H9 (cell line): ENCODE measurements at regions not wholly inside any gene's neighbourhood (a gene's known extent, or its start where the extent isn't known, plus 50 kb on each side); places are given as distances from the start of the nearest gene placed in this dataset.

Experiments
- DNase-seq: peaks from one replicate; pipeline ENCODE4 v3.0.0-alpha.2; 2017
- H2AFZ ChIP-seq: one replicate; pipeline ENCODE4 v1.6.1; 2013; ENCODE audit warnings: mild to moderate bottlenecking, low read length, control low read depth, moderate library complexity
- H2AK5ac ChIP-seq: 2 replicates; pipeline ENCODE4 v1.6.1; 2013; ENCODE audit warnings: low read length, control low read depth, mixed read lengths; ENCODE audit not compliant: insufficient read length
- H2BK120ac ChIP-seq: one replicate; pipeline ENCODE4 v1.6.1; 2013; ENCODE audit warnings: low read depth, mild to moderate bottlenecking, low read length, control low read depth, inconsistent platforms; ENCODE audit not compliant: poor library complexity, severe bottlenecking
- H2BK12ac ChIP-seq: 2 replicates; pipeline ENCODE4 v1.6.1; 2013; ENCODE audit warnings: low read length, control low read depth, mixed read lengths, low read depth; ENCODE audit not compliant: insufficient read length
- H2BK15ac ChIP-seq: 2 replicates; pipeline ENCODE4 v1.6.1; 2013; ENCODE audit warnings: low read depth, low read length, control low read depth
- H2BK20ac ChIP-seq: one replicate; pipeline ENCODE4 v1.6.1; 2013; ENCODE audit warnings: low read depth, mild to moderate bottlenecking, low read length, control low read depth, inconsistent platforms; ENCODE audit not compliant: poor library complexity, severe bottlenecking
- H2BK5ac ChIP-seq: 2 replicates; pipeline ENCODE4 v1.6.1; 2013; ENCODE audit warnings: low read length, control low read depth, mixed read lengths; ENCODE audit not compliant: insufficient read length
- H3K14ac ChIP-seq: 2 replicates; pipeline ENCODE4 v1.6.1; 2013; ENCODE audit warnings: low read length, control low read depth; ENCODE audit not compliant: insufficient read depth
- H3K18ac ChIP-seq: 2 replicates; pipeline ENCODE4 v1.6.1; 2013; ENCODE audit warnings: low read depth, mild to moderate bottlenecking, mixed read lengths, low read length, control low read depth; ENCODE audit not compliant: insufficient read length
- H3K23ac ChIP-seq: 2 replicates; pipeline ENCODE4 v1.6.1; 2013; ENCODE audit warnings: low read length, control low read depth, mixed read lengths, low read depth; ENCODE audit not compliant: insufficient read length
- H3K23me2 ChIP-seq: 2 replicates; pipeline ENCODE4 v1.6.1; 2013; ENCODE audit warnings: low read depth, mild to moderate bottlenecking, mixed read lengths, low read length, control low read depth; ENCODE audit not compliant: insufficient read length, poor library complexity, severe bottlenecking
- H3K27ac ChIP-seq: 2 replicates; pipeline ENCODE4 v1.5.1; 2013; ENCODE audit warnings: low read length, control low read depth, mixed read lengths, low read depth; ENCODE audit not compliant: insufficient read length
- H3K27me3 ChIP-seq: 2 replicates; pipeline ENCODE4 v1.6.1; 2013; ENCODE audit warnings: low read length, control low read depth, inconsistent platforms; ENCODE audit not compliant: insufficient read depth
- H3K4ac ChIP-seq: 2 replicates; pipeline ENCODE4 v1.6.1; 2013; ENCODE audit warnings: low read depth, mild to moderate bottlenecking, control low read depth, inconsistent platforms, low read length, moderate library complexity
- H3K4me1 ChIP-seq: 2 replicates; pipeline ENCODE4 v1.6.1; 2013; ENCODE audit warnings: low read length, control low read depth, inconsistent platforms; ENCODE audit not compliant: insufficient read depth
- H3K4me2 ChIP-seq: 2 replicates; pipeline ENCODE4 v1.6.1; 2013; ENCODE audit warnings: low read length, control low read depth, mixed read lengths; ENCODE audit not compliant: insufficient read length, insufficient read depth
- H3K56ac ChIP-seq: 2 replicates; pipeline ENCODE4 v1.6.1; 2013; ENCODE audit warnings: low read depth, mild to moderate bottlenecking, mixed read lengths, low read length, control low read depth; ENCODE audit not compliant: insufficient read length
- H3K79me1 ChIP-seq: 2 replicates; pipeline ENCODE4 v1.6.1; 2013; ENCODE audit warnings: low read depth, mild to moderate bottlenecking, moderate library complexity, low read length, control low read depth, inconsistent platforms; ENCODE audit not compliant: insufficient read depth, poor library complexity, severe bottlenecking
- H3K79me2 ChIP-seq: 2 replicates; pipeline ENCODE4 v1.6.1; 2013; ENCODE audit warnings: low read length, control low read depth, inconsistent platforms; ENCODE audit not compliant: insufficient read depth
- H3K9ac ChIP-seq: 2 replicates; pipeline ENCODE4 v1.6.1; 2013; ENCODE audit warnings: low read length, control low read depth, mixed read lengths; ENCODE audit not compliant: insufficient read length; ENCODE audit errors: extremely low read depth
- H3K9me3 ChIP-seq: one replicate; pipeline ENCODE4 v1.6.1; 2013; ENCODE audit warnings: low read depth, low read length, inconsistent platforms; ENCODE audit not compliant: control insufficient read depth
- H3T11ph ChIP-seq: one replicate; pipeline ENCODE4 v1.6.1; 2013; ENCODE audit warnings: mild to moderate bottlenecking, low read length, control low read depth, inconsistent platforms
- H4K20me1 ChIP-seq: one replicate; pipeline ENCODE4 v1.6.1; 2013; ENCODE audit not compliant: control insufficient read depth, insufficient read length, insufficient read depth
- H4K5ac ChIP-seq: 2 replicates; pipeline ENCODE4 v1.6.1; 2013; ENCODE audit warnings: low read depth, mild to moderate bottlenecking, mixed read lengths, low read length, control low read depth; ENCODE audit not compliant: insufficient read length
- H4K8ac ChIP-seq: replicated peaks from 2 replicates; pipeline ENCODE4 v1.6.1; 2013; ENCODE audit warnings: low read length, control low read depth, mixed read lengths, low read depth; ENCODE audit not compliant: insufficient read length
- H4K91ac ChIP-seq: 2 replicates; pipeline ENCODE4 v1.6.1; 2013; ENCODE audit warnings: low read depth, mild to moderate bottlenecking, moderate library complexity, mixed read lengths, low read length, control low read depth; ENCODE audit not compliant: insufficient read length
- H3K27ac Mint-ChIP-seq, 3 experiments: 2 replicates in 2 of 3; 3 replicates in 1 of 3; pipeline ENCODE4 v1.8.0; 2020 to 2021; ENCODE audit warnings: mixed read lengths in 3 of 3, mild to moderate bottlenecking in 1 of 3, moderate library complexity in 1 of 3
- H3K27me3 Mint-ChIP-seq: 2 replicates; pipeline ENCODE4 v1.8.0; 2021; ENCODE audit warnings: low read depth, mild to moderate bottlenecking, moderate library complexity, mixed read lengths
- H3K36me3 Mint-ChIP-seq, 3 experiments: 2 replicates in 2 of 3; 3 replicates in 1 of 3; pipeline ENCODE4 v1.8.0; 2020 to 2021; ENCODE audit warnings: low read depth in 3 of 3, mixed read lengths in 3 of 3; ENCODE audit not compliant: insufficient read depth in 1 of 3
- H3K4me1 Mint-ChIP-seq, 2 experiments: 2 replicates each; pipeline ENCODE4 v1.8.0; 2020; ENCODE audit warnings: mixed read lengths in 2 of 2
- H3K4me3 Mint-ChIP-seq, 2 experiments: 2 replicates in 1 of 2; 3 replicates in 1 of 2; pipeline ENCODE4 v1.8.0; 2020 to 2021; ENCODE audit warnings: mild to moderate bottlenecking in 2 of 2, mixed read lengths in 2 of 2, moderate library complexity in 1 of 2
- H3K9me3 Mint-ChIP-seq, 2 experiments: 2 replicates in 1 of 2; 3 replicates in 1 of 2; pipeline ENCODE4 v1.8.0; 2020; ENCODE audit warnings: mild to moderate bottlenecking in 2 of 2, mixed read lengths in 2 of 2, moderate library complexity in 1 of 2
- WGBS: extraction: QIAGEN DNeasy Blood & Tissue Kit; methylation state at CpG from one replicate; pipeline ENCODE4 v1.1.7; 2013; ENCODE audit warnings: missing lambda C conversion rate, low lambda C conversion rate, mixed read lengths; ENCODE audit not compliant: insufficient read length; ENCODE audit errors: extremely low coverage; 5-methylcytosine and 5-hydroxymethylcytosine counted together
- TF ChIP-seq, protein P1 (sequence below): fragments of 200-600 bp; sonication (generic); conservative IDR thresholded peaks from 3 replicates; pipeline ENCODE4 v1.8.0; 2021; ENCODE audit warnings: antibody characterized with exemption, mild to moderate bottlenecking

- no CpG with 5 or more reads among the region's 19 CpGs for WGBS
- Histone ChIP-seq H4K5ac (no peak overlapping the region), H3T11ph (no peak overlapping the region), H3K23me2 (no peaks in the 10 kb centered on the region), H2BK120ac (no peak overlapping the region), H3K4me1 (no peaks in the 10 kb centered on the region), H2AFZ (no peak overlapping the region), H2BK5ac (no peak overlapping the region), H2AK5ac (no peak overlapping the region), H4K8ac (no peak overlapping the region), H2BK15ac (no peak overlapping the region), H4K91ac (no peak overlapping the region), H3K9me3 (no peaks in the 10 kb centered on the region), H3K4me2 (no peak overlapping the region), H2BK12ac (no peak overlapping the region), H3K79me2 (no peaks in the 10 kb centered on the region), H3K18ac (no peak overlapping the region), H2BK20ac (no peak overlapping the region), H3K79me1 (no peaks in the 10 kb centered on the region), H3K27ac (no peak overlapping the region), H3K56ac (no peak overlapping the region), H3K14ac (no peak overlapping the region), H3K27me3 (no peaks in the 10 kb centered on the region), H3K9ac (no peak overlapping the region), H3K4ac (no peak overlapping the region), H3K23ac (no peak overlapping the region), H4K20me1 (no peaks in the 10 kb centered on the region)
- TF ChIP-seq, protein P1, sequence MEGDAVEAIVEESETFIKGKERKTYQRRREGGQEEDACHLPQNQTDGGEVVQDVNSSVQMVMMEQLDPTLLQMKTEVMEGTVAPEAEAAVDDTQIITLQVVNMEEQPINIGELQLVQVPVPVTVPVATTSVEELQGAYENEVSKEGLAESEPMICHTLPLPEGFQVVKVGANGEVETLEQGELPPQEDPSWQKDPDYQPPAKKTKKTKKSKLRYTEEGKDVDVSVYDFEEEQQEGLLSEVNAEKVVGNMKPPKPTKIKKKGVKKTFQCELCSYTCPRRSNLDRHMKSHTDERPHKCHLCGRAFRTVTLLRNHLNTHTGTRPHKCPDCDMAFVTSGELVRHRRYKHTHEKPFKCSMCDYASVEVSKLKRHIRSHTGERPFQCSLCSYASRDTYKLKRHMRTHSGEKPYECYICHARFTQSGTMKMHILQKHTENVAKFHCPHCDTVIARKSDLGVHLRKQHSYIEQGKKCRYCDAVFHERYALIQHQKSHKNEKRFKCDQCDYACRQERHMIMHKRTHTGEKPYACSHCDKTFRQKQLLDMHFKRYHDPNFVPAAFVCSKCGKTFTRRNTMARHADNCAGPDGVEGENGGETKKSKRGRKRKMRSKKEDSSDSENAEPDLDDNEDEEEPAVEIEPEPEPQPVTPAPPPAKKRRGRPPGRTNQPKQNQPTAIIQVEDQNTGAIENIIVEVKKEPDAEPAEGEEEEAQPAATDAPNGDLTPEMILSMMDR: no peak
- Mint-ChIP-seq H3K4me1 (peaks cover 12 to 22% of the 10 kb centered on the region in 2 experiments), H3K9me3 (peaks cover 26 to 28% of the 10 kb centered on the region in 2 experiments), H3K27me3 (peaks cover 8% of the 10 kb centered on the region), H3K36me3 (peaks cover 4 to 24% (median 10%) of the 10 kb centered on the region in 3 experiments; a peak in 6 of 7 replicates), H3K4me3 (no peak overlapping the region), H3K27ac (peak overlapping the region in 1 of 3 experiments; percentile 49; a peak in 1 of 7 replicates)
- no peak for DNase-seq
Measured at GRCh38 chr9:134526584-134527477, 114.8 kb upstream of the COL5A1 start.
